HG03066 (cell line): ENCODE measurements at regions not wholly inside any gene's neighbourhood (a gene's known extent, or its start where the extent isn't known, plus 50 kb on each side); places are given as distances from the start of the nearest gene placed in this dataset.
"Not testable (repeated sequence)": the region's sequence is repeated elsewhere in the genome, so short reads cannot be mapped to it uniquely, and the experiment has no call there.

ENCODE experiments used
- ATAC-seq: cut with Tn5 transposase; IDR thresholded peaks from one replicate; pipeline ENCODE4 v1.9.1; 2021; ENCODE audit warnings: low read depth; ENCODE audit not compliant: unreplicated experiment

DNA sequence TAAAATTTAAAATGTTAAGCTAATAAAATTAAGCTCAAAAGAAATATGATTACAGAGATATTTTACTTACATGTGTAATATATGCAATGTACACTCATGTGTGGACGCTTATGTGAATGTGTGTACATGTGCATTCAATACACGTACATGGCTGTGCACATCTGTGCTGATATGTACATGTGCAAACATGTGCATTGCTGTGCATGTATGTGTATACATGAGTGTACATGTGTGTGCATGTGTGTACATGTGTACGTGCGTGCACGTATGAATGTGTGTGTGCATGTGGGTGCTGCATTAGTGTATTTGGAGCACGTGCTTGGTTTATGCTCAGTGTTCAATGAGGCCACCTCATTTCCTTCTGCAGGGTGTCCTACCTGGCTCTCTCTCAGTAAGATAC lies 88.2 kb upstream of the TMEM18 start:
- ATAC-seq: no peak

GRCh38 chr2:763766-764525 lies 86.7 kb upstream of the TMEM18 start:
- ATAC-seq: no peak

DNA sequence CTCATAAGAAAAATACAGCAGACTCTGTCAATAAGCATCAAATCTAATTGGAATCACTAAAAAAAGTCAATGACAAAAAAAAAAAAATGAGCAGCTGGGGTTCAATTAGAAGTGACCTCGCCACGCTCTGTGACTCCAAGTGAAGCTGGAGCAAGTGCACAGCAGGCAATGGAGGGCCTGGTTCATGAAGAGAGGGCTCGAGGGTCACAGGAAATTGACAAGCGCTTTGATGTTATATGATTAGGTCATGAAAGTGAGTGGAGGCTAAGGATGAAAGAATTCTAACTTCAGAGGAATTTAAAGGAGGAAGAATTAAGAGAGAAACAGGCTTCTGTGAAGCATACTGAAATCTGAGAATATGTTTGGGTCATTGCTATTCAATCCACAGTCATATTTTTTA lies 85.4 kb upstream of the TMEM18 start:
- no peak for ATAC-seq

DNA sequence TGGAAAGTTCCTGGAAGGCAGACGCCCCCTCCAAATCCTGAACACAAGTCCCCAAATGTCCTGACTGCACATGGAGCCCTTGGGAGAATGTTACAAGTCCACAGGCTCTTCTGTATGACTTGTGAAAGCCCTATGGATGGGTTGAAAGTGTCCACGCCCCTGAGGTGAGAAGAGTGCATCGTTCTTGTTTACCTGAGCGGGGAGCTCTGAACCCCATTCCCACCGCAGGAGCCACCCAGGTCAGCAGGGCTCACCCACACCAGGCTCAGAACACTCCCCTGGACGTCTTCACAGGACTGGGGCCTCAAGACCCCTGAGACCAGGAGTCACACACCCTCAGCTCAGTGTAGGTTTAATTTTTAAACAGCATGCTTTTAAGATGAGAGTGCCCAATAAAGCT lies 84.2 kb upstream of the TMEM18 start:
- no peak for ATAC-seq

GRCh38 chr2:760001-760400 lies 82.8 kb upstream of the TMEM18 start:
- no peak for ATAC-seq

DNA sequence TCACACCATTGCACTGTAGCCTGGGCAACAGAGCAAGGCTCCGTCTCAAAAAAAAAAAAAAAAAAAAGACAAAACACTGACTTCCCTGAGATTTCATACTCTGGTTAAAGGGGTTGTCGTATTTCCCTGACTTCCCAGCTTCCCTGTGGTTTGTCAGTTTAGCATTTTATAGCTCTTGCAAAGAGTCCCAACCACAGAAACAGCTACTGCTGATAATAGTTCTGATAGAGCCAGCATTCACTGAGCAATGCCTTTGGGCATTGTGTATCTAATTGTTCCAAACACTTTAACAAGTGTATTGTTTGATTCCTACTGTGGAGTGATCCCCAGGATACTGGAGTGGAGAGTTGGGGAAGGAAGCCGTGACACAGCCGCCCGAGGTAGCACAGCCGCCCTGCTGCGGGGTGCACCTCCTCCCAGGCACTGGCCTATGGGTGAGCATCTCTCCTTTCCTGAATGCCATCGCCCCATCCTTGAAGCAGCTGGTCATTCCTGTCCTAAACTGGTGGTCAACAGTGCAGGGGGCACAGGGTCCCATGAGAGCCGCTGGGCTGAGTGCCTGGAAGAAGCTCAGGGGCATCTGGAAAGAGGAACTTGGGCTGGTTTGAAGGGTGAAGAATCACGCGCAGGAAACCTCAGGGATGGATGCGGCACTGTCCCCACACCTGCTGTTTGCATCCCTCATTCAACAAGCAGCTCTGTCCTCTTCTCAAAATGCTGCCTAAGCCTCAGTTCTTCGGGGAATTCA lies 81.0 kb upstream of the TMEM18 start:
- no peak for ATAC-seq

DNA sequence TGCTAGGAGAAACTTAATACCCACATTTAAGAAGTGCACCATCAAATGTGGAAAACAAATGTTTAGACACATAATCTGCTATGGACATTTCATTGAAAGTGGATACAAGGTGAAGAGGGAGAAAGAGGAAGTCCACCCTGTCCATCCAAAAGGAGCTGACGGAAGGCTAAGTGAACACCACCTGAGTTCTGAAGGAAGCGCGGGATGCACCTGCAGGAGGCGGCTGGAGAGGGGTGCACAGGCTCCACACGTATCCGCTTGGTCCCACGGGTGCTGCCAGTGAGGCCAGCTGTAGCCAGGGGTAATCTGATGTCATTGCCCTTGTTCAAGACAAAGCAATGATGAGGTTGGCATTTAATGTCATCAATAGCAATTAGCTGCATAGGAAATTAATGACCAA lies 75.9 kb upstream of the TMEM18 start:
- no peak for ATAC-seq

DNA sequence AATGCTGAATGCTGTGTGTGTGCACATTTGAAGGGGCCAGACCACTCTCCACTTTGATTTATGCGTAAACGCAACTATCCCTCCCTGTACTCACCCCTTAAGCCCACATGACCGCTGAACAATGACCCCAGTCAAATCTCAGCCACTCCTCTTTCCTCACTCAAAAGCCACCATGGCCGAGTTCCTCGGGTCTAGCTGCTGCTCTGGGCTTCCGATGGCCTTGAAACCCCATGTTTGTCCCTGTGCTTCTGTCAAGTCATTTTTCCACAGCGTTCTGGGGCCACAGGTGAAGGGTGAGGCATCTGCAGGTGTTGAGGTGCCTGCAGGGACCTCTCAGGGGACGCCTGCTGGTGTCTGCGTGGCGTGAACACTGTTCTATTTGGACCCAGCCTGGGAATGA lies 74.3 kb upstream of the TMEM18 start:
- no peak for ATAC-seq

DNA sequence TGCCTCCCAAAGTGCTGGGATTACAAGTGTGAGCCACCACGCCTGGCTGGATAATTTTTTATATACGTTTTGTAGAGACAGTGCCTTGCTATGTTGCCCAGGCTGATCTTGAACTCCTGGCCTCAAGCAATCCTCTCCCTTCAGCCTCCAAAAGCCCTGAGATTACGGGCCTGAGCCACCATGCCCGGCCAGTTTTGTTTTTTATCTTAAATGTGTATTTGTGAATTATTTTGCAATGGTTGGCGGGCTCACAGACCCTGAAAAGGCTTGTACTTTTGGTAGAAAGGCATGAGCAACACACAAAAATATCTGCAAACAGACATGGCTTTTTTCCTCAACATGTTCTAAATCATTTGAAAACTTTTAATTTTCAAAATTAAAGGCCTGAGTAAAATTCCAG lies 73.4 kb upstream of the TMEM18 start:
- no peak for ATAC-seq

- no peak for ATAC-seq
Measured at GRCh38 chr2:747762-748351, 70.7 kb upstream of the TMEM18 start.

GRCh38 chr2:746697-747096 lies 69.5 kb upstream of the TMEM18 start:
- ATAC-seq: no peak

GRCh38 chr2:744088-744487 lies 66.9 kb upstream of the TMEM18 start:
- ATAC-seq: no peak

DNA sequence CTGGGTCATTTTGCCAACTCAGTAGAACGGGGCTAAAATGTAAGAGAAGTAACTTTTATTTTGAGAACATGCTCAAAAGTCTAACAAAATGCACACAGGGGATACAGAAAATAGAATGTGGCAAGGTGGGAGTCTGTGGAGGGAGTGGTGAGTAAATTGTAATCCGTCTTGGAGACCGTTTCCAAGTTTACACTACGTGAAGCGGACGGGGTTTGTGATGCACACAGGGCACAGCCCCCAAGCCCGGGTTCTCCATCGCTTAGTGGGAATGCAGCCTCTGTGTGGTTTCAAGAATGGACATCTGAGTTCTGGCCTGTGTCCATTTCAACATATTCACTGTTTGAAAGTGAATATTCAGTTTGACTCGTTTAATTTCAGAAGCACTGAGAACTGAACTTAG lies 65.0 kb upstream of the TMEM18 start:
- no peak for ATAC-seq

DNA sequence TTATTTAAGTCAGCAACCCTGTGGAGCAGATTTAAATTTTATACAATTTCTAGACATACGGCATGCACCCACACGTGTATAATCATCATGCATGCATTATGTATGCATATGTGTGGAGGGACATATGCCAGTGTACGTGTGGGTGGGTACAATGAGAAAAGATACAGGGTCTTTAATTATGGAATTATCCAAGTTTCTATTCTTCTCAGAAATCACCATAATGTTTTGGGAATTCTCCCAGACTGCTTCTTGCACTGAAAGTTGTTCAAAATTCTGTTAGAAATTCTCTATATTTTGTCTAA lies 63.9 kb upstream of the TMEM18 start:
- ATAC-seq: no peak

DNA sequence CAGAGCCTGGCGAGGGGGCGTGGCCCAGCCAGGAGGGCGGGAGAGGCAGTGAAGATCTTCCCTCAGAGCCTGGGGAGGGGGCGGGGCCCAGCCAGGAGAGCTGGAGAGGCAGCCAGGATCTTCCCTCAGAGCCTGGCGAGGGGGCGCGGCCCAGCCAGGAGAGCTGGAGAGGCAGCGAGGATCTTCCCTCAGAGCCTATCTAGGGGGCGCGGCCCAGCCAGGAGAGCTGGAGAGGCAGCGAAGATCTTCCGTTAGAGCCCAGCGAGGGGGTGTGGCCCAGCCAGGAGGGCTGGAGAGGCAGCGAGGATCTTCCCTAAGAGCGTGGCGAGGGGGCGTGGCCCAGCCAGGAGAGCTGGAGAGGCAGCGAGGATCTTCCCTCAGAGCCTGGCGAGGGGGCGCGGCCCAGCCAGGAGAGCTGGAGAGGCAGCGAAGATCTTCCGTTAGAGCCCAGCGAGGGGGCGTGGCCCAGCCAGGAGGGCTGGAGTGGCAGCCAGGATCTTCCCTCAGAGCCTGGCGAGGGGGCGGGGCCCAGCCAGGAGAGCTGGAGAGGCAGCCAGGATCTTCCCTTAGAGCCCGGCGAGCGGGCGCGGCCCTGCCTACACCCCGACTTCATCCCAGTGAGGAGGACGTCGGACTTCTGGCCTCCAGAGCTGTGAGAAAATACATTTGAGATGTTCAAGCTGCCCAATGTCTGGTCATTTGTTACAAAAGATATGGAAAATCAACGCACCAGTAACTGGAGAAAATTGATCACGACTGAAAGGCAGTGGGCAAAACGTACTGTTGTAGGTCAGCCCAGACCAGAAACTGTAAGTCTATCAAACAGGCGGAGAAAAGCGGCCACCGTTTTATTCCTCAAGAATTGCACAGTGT lies 63.4 kb upstream of the TMEM18 start:
- not testable (repeated sequence) for ATAC-seq

GRCh38 chr2:739864-740321 lies 62.7 kb upstream of the TMEM18 start:
- ATAC-seq: not testable (repeated sequence)

DNA sequence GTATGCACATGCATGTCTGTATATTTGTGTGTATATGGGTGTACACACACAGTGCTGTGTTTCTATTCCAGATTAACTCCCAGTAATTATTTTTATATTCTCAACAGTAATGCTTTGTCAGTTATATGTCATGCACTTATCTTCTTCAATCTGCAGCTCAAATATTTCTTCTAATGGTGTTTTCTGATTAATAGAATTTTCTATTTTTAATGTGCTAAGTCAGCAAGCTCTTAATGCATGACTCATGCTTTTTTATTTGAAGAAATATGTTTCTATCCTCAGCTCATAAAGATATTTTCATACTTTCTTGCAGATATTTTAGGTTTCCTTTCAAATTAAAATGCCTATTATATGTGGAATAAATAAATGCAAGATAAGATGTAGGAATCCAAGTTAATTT lies 59.7 kb upstream of the TMEM18 start:
- no peak for ATAC-seq

DNA sequence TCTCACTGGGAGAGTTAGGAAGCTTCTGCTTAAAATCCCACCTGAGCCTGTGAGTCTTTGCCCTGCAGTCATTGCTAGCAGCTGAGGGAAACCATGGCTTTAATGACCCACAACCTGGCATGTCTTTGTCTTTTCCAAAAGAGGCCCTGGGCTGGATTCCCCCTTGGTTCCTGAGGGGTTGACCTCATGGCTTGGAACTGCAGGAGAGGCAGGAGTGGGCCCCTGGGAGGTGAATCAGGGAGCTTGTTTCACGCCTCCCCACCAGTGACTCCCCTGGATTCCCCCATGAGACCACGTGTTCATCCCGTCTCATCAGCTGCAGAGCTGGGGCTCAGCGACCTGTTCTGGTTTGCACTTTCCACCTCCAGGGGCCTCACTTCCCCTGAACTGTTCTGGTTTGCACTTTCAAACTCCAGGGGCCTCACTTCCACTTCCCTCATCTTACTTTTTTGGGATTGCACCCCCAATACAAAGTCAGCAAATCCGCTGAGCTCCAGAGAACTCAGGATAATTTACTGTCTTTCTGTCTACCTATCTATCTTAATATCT lies 58.5 kb upstream of the TMEM18 start:
- ATAC-seq: peak; percentile 69

DNA sequence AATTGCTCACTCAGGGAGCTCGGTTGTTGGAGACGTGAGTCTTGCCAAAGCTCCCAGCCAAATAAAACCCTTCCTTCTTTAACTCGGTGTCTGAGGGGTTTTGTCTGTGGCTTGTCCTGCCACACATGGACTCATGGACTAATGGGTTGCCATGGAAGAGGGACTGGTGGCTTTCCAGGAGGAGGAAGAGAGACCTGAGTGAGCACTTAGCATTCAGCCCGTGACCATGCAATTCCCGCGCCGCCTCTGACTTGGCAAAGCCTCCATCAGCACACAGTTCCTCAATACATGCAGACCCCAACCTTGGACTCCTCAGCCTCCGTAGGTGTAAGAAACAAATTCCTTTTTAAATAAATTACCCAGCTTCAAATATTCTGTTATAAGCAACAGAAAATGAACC lies 57.3 kb upstream of the TMEM18 start:
- no peak for ATAC-seq

DNA sequence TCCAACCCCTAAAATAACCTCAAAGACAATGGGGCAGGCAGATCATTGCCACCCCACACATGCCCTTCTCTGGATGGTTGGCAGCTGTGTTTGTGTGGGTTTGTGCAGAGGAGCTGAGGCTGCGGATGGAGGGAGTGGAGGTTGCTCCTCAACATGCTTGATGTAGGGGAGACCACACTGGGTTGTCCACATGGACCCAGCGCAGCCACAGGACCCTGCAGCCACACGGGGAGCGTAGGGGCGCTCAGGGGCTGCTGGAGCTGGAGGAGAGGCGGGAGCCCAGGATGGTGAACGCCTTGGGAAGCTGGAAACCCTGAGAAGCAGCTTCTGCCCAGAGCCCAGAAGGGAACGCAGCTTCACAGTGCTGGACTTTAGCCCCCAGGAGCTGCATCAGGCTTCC lies 56.3 kb upstream of the TMEM18 start:
- ATAC-seq: no peak

DNA sequence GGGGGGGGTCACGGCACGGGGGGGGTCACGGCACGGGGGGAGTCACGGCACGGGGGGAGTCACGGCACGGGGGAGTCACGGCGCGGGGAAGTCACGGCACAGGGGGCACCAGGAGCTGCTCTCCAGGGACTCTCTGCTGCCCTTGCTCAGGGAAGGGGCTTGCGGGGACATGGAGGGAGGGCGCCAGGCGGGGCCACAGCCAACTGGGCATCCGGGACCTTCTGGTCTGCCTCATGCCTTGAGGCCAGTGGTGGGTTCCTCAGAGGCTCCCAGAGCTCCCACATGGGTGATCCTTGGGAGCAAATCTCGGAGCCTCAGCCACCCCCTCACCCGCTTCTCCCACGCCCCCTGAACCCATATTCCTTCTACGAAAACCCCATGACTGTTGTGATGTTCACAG lies 55.8 kb upstream of the TMEM18 start:
- no peak for ATAC-seq
